Activated T-cell treated with anti-CD3 and anti-CD28 coated beads, Interleukin-2, amount 50 U/mL, for 4 hours (primary cell): ENCODE measurements at regions not wholly inside any gene's neighbourhood (a gene's known extent, or its start where the extent isn't known, plus 50 kb on each side); places are given as distances from the start of the nearest gene placed in this dataset.

Experiments
- ATAC-seq, 2 donors: fragments of 200-7000 bp; cut with Tn5 transposase; one replicate each; pipeline ENCODE4 v1.10.0; 2021
- DNase-seq: peaks from one replicate; pipeline ENCODE4 v3.0.0-alpha.2; 2020
- H3K27me3 Mint-ChIP-seq: one replicate; pipeline ENCODE4 v1.8.0; 2021; ENCODE audit warnings: low read depth, mixed read lengths
- H3K36me3 Mint-ChIP-seq: one replicate; pipeline ENCODE4 v1.8.0; 2022; ENCODE audit warnings: mixed read lengths; ENCODE audit not compliant: insufficient read depth
- H3K4me1 Mint-ChIP-seq: one replicate; pipeline ENCODE4 v1.8.0; 2021; ENCODE audit warnings: low read depth, mixed read lengths
- H3K4me3 Mint-ChIP-seq: one replicate; pipeline ENCODE4 v1.8.0; 2021; ENCODE audit warnings: mild to moderate bottlenecking, moderate library complexity, mixed read lengths
- H3K9me3 Mint-ChIP-seq: one replicate; pipeline ENCODE4 v1.8.0; 2021; ENCODE audit warnings: mixed read lengths

GRCh38 chr2:860259-860855 lies 90.3 kb upstream of the SNTG2 start:
- Mint-ChIP-seq H3K4me1 (peaks cover 8% of the 10 kb centered on the region), H3K9me3 (peaks cover under 1% of the 10 kb centered on the region), H3K36me3 (no peaks in the 10 kb centered on the region)

GRCh38 chr2:858646-859045 lies 92.0 kb upstream of the SNTG2 start:
- peaks cover 2% of the 10 kb centered on the region for H3K27me3 Mint-ChIP-seq
- H3K4me1 Mint-ChIP-seq: peaks cover 19% of the 10 kb centered on the region
- H3K4me3 Mint-ChIP-seq: no peak overlapping the region
- peaks cover 7% of the 10 kb centered on the region for H3K9me3 Mint-ChIP-seq
- DNase-seq (no peak), ATAC-seq (no peak)
- H3K36me3 Mint-ChIP-seq: no peaks in the 10 kb centered on the region

More at GRCh38 chr2:860259-860855, 90.3 kb upstream of the SNTG2 start:
- H3K27me3 Mint-ChIP-seq: peaks cover 2% of the 10 kb centered on the region
- DNase-seq (no peak), ATAC-seq (no peak)
- H3K4me3 Mint-ChIP-seq: no peak overlapping the region

GRCh38 chr2:857937-858336 lies 92.7 kb upstream of the SNTG2 start:
- ATAC-seq: no peak
- Mint-ChIP-seq H3K36me3 (no peaks in the 10 kb centered on the region), H3K4me3 (no peak overlapping the region), H3K27me3 (peaks cover 2% of the 10 kb centered on the region), H3K4me1 (peaks cover 19% of the 10 kb centered on the region), H3K9me3 (peaks cover 7% of the 10 kb centered on the region)
- DNase-seq: no peak

- ATAC-seq: no peak
- DNase-seq: no peak
- Mint-ChIP-seq H3K4me1 (peaks cover 19% of the 10 kb centered on the region), H3K36me3 (no peaks in the 10 kb centered on the region), H3K4me3 (no peak overlapping the region), H3K9me3 (peaks cover 7% of the 10 kb centered on the region), H3K27me3 (no peaks in the 10 kb centered on the region)
These were observed 93.6 kb upstream of the SNTG2 start for GRCh38 chr2:857081-857480.

- Mint-ChIP-seq H3K36me3 (no peaks in the 10 kb centered on the region), H3K9me3 (peaks cover 7% of the 10 kb centered on the region), H3K27me3 (no peaks in the 10 kb centered on the region), H3K4me1 (peaks cover 19% of the 10 kb centered on the region), H3K4me3 (no peak overlapping the region)
- ATAC-seq: no peak
- no peak for DNase-seq
These were observed 94.2 kb upstream of the SNTG2 start for GRCh38 chr2:856456-856855.

- Mint-ChIP-seq H3K4me1 (peaks cover 19% of the 10 kb centered on the region), H3K27me3 (no peaks in the 10 kb centered on the region), H3K36me3 (no peaks in the 10 kb centered on the region), H3K9me3 (peaks cover 7% of the 10 kb centered on the region), H3K4me3 (no peak overlapping the region)
- no peak for ATAC-seq
- DNase-seq: no peak
These were observed 94.6 kb upstream of the SNTG2 start for GRCh38 chr2:856041-856440.

GRCh38 chr2:855177-855576 lies 95.5 kb upstream of the SNTG2 start:
- no peak for DNase-seq
- ATAC-seq: no peak
- H3K9me3 Mint-ChIP-seq: peaks cover 7% of the 10 kb centered on the region
- H3K36me3 Mint-ChIP-seq: no peaks in the 10 kb centered on the region
- H3K4me3 Mint-ChIP-seq: no peak overlapping the region
- no peaks in the 10 kb centered on the region for H3K27me3 Mint-ChIP-seq
- peaks cover 19% of the 10 kb centered on the region for H3K4me1 Mint-ChIP-seq

GRCh38 chr2:854460-854859 lies 96.2 kb upstream of the SNTG2 start:
- Mint-ChIP-seq H3K27me3 (no peaks in the 10 kb centered on the region), H3K9me3 (peaks cover 7% of the 10 kb centered on the region), H3K36me3 (no peaks in the 10 kb centered on the region), H3K4me3 (no peak overlapping the region), H3K4me1 (peaks cover 19% of the 10 kb centered on the region)
- ATAC-seq: no peak
- no peak for DNase-seq

GRCh38 chr2:853203-853870 lies 97.3 kb upstream of the SNTG2 start:
- no peak for DNase-seq
- Mint-ChIP-seq H3K9me3 (peaks cover 7% of the 10 kb centered on the region), H3K27me3 (no peaks in the 10 kb centered on the region), H3K4me3 (no peak overlapping the region), H3K36me3 (no peaks in the 10 kb centered on the region), H3K4me1 (peaks cover 19% of the 10 kb centered on the region)
- ATAC-seq: no peak

GRCh38 chr2:852168-852567 lies 98.5 kb upstream of the SNTG2 start:
- no peaks in the 10 kb centered on the region for H3K36me3 Mint-ChIP-seq
- peaks cover 19% of the 10 kb centered on the region for H3K4me1 Mint-ChIP-seq
- ATAC-seq: no peak
- no peaks in the 10 kb centered on the region for H3K27me3 Mint-ChIP-seq
- H3K9me3 Mint-ChIP-seq: peaks cover 7% of the 10 kb centered on the region
- H3K4me3 Mint-ChIP-seq: no peak overlapping the region
- DNase-seq: no peak

- H3K4me3 Mint-ChIP-seq: no peak overlapping the region
These were observed 99.0 kb upstream of the SNTG2 start for GRCh38 chr2:851680-852079.

GRCh38 chr2:851078-851477 lies 99.6 kb upstream of the SNTG2 start:
- Mint-ChIP-seq H3K27me3 (no peaks in the 10 kb centered on the region), H3K4me3 (no peak overlapping the region), H3K9me3 (peaks cover 7% of the 10 kb centered on the region), H3K36me3 (no peaks in the 10 kb centered on the region), H3K4me1 (peaks cover 17% of the 10 kb centered on the region)
- DNase-seq (no peak), ATAC-seq (no peak)

More at GRCh38 chr2:851680-852079, 99.0 kb upstream of the SNTG2 start:
- peaks cover 19% of the 10 kb centered on the region for H3K4me1 Mint-ChIP-seq
- ATAC-seq (no peak), DNase-seq (no peak)
- no peaks in the 10 kb centered on the region for H3K27me3 Mint-ChIP-seq
- no peaks in the 10 kb centered on the region for H3K36me3 Mint-ChIP-seq
- peaks cover 7% of the 10 kb centered on the region for H3K9me3 Mint-ChIP-seq

- DNase-seq (no peak), ATAC-seq (no peak)
- Mint-ChIP-seq H3K4me3 (no peak overlapping the region), H3K36me3 (no peaks in the 10 kb centered on the region), H3K4me1 (peaks cover 12% of the 10 kb centered on the region), H3K27me3 (no peaks in the 10 kb centered on the region), H3K9me3 (peaks cover 7% of the 10 kb centered on the region)
These were observed 100.2 kb upstream of the SNTG2 start for GRCh38 chr2:850429-850828.

- no peak overlapping the region for H3K4me3 Mint-ChIP-seq
- H3K4me1 Mint-ChIP-seq: no peaks in the 10 kb centered on the region
- no peak for ATAC-seq
- no peaks in the 10 kb centered on the region for H3K36me3 Mint-ChIP-seq
- H3K9me3 Mint-ChIP-seq: no peaks in the 10 kb centered on the region
- no peak for DNase-seq
- H3K27me3 Mint-ChIP-seq: peaks cover 6% of the 10 kb centered on the region
These were observed 102.5 kb upstream of the SNTG2 start for GRCh38 chr2:848099-848498.

GRCh38 chr2:847669-848068 lies 103.0 kb upstream of the SNTG2 start:
- Mint-ChIP-seq H3K27me3 (peaks cover 6% of the 10 kb centered on the region), H3K9me3 (no peaks in the 10 kb centered on the region), H3K4me3 (no peak overlapping the region), H3K36me3 (no peaks in the 10 kb centered on the region), H3K4me1 (no peaks in the 10 kb centered on the region)
- DNase-seq: no peak
- no peak for ATAC-seq
